A673 (cell line): ENCODE measurements at regions not wholly inside any gene's neighbourhood (a gene's known extent, or its start where the extent isn't known, plus 50 kb on each side); places are given as distances from the start of the nearest gene placed in this dataset.

Experiments used
- CTCF ChIP-seq: fragments of 300-800, 200-600 bp; sonication (generic); conservative IDR thresholded peaks from 2 replicates; pipeline ENCODE4 v1.5.1; 2017; ENCODE audit warnings: low read depth, mild to moderate bottlenecking, antibody characterized with exemption, low read length, moderate library complexity, mixed read lengths
- EZH2 ChIP-seq: fragments of 200-600 bp; sonication (generic); IDR thresholded peaks from 2 replicates; pipeline ENCODE4 v1.6.1; 2017; ENCODE audit warnings: borderline replicate concordance, low read depth, mild to moderate bottlenecking, mixed read lengths, antibody characterized with exemption, low read length; ENCODE audit not compliant: poor library complexity, severe bottlenecking

GRCh38 chr9:135190789-135191577 is 103.5 kb downstream of the OLFM1 start:
- TF ChIP-seq CTCF (no peak), EZH2 (no peak)
